NK-92 treated with Interleukin-12 subunit alpha and Interleukin-12 subunit beta, amount 100 ng/mL, for 24 hours (cell line): ENCODE measurements at regions not wholly inside any gene's neighbourhood (a gene's known extent, or its start where the extent isn't known, plus 50 kb on each side); places are given as distances from the start of the nearest gene placed in this dataset.

Source experiments
- DNase-seq: peaks from one replicate; lab custom pipeline; 2025; lab: John Stamatoyannopoulos, UW

DNA sequence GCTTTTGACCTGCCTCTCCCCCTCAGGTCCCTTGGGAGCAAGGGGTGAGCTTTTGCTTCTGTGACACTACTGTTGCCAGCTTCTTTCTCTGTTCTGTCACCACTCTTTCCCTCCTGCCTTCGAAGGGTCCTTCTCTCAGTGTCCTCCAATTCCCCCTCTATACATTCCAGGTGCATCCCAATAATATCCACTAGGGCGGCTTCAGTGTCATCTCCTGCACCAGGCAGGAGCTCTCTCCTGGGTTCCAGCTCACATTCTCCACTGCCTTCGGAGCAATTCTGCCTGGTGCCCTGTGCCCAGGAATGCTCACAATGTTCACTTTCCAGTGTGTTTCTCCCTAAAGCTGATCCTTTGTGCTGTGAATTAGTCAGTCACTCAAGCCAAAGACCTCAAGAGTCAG, 83.9 kb upstream of the CXCL14 start:
- no peak for DNase-seq

DNA sequence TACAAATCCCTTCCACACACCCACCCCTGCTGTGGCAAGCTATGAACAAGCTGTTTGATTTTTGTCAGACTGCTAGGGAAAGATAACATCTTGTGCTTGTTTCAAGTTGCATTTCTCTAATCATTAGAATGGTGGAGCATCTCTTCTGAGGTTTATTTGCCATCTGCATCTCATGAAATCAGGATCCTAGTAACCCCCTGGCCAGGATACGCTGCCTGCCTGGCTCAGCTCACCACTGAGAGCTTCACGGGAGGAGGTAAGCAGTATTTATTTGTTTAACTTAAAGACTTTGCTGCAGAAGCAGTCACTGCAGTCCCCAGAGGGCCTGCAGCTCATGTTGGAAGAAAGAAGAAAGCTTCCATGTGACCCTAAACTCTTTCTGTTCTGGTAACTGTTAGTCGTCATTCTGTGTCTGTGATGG, 83.3 kb upstream of the CXCL14 start:
- no peak for DNase-seq

DNA sequence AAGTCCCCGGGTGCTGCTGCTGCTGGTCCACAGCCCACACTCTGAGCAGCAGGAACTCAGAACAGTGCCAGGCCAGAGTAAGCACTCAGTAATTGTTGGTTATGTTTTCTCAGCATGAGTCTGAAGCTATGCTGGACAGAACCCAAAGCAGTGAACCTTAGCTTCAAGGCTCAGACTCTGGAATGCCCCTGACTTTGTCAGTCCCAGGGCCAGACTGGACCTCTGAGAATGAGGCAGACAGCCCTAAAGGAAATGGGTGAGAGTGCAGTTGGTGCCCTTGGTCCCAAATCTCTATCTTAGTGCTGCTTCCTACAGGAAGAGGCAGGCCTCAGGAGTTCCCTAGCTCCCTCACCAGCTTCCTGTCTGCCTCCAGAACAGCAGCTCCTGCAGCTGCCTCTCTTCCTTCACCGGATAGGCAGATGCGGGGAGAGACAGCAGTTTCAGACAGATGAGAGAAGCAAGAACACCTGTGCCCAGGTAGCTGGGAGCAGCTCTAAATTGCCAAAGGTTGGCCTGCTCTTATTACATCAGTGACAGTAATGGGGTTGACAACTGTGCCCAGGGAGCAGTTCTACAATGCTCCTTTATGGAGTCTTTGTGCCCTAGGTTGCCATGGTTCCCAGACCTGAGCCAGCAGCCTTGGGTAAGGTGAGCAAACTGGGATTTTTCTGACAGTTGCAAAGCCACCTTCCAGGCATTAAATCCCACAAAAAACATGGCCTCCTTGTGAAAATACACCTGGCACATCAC, 82.2 kb upstream of the CXCL14 start:
- no peak for DNase-seq

DNA sequence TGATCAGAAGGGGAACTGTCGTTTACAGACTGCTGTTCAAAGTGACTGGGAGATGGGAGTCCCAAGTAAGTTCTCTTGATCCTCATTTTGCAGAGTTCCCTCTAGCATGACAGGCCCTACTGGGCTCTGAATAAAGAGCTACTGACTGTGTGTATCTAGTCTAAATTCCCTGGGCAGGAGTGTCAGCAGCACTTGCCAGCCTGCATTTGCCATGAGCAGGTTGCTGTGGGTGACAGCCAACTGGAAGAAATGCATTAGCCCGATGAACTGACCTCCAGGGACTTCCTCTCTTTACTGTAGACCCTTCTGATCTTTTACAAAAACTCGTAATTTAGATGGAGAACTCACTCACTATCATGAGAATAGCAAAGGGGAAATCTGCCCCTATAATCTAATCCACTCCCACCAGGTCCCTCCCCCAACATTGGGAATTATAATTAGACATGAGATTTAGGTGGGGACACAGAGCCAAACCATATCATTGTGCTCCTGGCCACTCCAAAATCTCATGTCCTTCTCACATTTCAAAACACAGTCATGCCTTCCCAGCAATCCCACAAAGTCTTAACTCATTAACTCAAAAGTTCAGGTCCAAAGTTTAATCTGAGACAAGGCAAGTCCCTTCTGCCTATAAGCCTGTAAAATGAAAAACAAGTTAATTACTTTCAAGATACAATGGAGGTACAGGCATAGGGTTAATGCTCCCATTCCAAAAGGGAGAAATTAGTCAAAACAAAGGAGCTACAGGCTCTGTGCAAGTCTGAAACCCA, 78.9 kb upstream of the CXCL14 start:
- no peak for DNase-seq

DNA sequence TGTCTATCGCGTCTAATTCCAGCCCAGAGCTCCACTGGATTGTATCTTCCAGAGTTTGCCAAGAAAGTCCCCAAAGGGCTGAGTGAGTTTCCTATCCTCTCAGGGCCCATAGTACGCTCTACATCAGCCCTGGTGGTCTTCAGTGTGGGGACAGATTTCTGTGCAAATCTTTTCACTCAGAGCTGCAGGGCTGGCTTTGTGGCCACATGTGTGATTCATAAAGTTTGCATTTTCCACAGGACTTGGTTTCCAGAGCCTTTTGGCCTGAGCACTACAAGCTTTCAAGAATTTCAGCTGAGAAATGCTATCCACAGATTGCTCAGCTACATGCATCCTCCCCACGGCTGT, 76.7 kb upstream of the CXCL14 start:
- DNase-seq, result no peak

DNA sequence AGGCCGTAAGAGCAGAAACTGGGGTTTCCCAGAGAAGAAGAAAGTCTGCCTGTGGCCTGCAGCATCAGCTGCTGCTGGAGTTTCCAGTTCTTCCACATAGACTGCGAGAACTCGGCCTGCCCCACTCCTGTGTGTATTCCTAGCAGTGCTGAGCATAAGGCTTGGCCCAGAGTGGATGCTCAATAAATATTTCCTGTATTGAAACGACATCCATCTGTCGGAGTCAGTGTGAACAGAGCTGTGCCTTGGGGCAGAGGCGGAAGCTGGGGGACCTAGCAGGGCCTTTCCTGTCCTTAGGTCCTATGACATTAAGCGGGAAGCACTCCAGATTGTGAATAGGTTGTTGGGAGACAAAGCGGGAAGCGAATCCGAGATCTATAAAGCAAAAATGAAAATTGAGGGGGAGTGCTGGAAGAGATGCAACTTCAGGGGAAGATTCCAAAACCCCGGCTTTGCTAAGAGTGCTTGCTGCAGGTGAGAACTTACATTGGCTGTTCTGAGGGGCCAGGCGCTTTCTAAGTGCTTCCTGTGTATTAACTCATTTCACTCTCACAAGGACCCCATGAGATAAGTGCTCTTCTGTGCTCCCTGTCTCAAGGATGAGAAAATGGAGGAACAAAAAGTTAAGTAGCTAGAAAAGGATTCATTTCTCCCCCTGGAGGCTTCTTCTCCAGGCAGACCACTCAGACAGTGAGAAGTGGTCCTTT, 76.1 kb upstream of the CXCL14 start:
- no peak for DNase-seq

DNA sequence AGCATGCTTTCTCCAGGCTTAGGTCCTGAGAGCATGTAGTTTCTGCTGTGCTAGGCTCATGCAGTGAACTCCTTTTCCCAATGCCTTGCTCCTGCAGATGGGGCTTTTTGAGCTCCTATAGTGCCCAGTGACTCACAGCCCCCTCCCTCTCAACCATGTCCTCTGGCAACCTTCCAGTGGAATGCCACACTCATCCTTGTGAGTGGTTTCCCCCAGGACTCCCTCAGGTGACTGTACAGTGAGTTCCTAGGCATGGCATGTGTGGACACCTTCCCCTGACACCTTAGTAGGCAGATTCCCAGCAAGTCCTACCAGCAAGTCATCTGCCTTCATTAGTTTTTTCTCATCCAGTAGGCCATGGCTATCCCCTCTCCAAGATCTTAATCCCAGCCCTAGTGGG, 72.4 kb upstream of the CXCL14 start:
- no peak for DNase-seq

DNA sequence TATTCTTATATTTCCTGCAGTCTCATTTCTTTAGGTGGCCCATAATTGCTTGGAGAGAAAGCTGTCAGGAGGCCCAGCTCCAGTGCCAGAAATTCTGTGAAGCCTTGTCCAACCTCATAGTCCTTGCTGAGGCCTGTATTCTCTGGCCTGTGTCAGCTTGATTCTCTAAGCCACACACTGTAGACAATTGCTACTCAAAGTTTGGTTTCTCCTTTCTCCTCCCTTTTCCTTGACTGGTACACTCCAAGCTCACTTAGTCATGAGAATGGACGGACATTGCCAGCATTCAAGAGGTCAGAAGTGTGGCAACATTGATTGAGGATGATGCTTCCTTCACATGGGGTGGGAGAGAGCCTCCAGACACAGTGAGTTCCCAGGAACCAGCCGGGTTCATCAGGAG, 71.3 kb upstream of the CXCL14 start:
- no peak for DNase-seq

DNA sequence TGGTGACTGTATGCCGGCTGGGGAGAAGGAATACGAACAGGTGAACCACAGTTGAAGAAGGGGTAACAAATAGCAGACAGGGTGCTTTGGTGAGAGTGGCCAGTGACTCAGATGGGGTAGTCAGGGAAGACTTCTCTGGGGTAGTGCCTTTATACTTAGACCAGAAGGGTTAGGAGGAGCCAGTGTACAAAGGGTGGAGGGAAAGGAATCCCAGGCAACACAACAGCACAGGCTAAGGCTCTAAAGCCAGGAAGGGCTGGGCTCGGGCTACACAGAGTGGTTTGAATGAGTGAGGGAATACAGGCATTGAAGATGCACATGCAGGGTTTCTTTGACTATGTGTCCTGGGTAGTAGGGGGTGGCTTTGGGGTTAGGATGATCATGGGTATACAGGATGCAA, 70.6 kb upstream of the CXCL14 start:
- DNase-seq, result no peak

DNA sequence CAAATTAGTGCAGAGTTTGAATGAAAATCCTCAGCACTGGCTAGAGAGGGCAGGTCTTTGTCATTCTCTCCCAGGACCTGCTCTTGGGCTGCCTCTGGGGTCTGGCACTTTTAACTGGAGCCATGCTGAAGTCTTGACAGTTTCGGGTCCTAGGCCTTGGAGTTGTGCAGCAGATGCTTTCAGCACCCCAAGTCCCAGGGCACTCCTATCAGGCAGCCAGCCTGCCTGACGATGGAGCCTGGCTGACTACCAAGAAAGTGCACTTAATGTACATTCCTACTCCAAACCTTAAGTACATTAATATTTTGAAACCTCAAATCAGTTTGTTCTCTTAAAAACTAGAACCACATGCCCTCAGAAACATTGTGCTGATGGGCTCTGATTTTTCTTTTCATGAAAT, 69.3 kb upstream of the CXCL14 start:
- no peak for DNase-seq

DNA sequence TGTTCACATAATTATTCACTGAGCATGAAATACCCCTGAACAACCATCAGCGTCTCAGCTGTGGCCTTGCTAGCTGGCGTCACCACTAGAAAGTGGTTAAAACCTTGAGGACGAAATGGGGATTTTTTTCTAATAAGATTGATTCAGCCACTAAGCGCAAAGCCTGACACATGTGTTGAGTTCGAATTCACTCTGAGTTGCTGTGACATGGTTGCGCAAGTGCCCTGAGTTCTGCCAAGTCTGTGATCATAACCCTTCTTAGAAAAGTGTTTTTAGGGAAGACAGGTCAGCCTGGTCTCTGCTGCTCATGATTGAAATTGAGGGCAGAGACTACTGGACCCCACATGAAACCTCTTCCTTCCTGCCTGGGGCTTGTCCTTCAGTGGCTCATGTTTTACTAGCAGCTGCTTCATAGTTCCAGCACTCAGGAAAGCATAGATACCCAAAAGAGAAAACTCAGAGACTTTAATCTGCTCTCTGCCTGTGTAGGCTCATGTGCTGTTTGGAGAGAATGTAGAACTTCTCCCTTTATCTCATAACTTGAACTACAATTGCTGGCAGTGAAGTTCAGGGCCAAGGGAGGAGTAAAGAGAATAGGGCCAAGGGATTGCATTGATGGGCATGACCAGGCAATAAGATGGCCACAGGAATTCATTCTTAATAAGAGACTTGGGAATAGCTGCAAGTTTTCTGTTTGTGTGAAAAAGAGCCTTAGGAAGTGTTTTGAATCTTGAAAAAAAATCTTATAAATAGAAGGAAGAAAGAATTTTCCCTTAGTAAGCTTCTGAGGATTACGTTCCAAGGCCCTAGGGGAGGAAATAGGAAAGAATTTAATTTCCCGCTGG, 66.8 kb upstream of the CXCL14 start:
- DNase-seq, result no peak

DNA sequence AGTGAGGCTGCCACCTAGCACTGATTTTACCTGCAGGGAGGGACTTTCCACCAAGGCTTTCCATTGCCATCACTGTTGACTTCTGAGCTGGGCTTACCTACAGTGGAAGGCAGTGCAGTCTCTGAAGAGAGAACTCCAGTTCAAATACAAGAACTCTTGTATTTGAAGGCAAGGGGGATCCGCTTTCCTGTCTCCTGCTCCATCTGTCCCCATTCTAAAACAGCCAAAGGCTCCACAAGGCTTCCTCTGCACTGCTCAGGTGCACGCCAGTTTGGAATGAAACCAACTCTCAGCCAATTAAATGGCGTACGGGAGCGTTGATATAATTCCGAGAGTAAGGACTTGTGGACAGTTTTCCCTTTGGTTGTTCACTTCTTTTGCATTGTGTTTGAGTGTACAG, 66.0 kb upstream of the CXCL14 start:
- DNase-seq, result no peak

DNA sequence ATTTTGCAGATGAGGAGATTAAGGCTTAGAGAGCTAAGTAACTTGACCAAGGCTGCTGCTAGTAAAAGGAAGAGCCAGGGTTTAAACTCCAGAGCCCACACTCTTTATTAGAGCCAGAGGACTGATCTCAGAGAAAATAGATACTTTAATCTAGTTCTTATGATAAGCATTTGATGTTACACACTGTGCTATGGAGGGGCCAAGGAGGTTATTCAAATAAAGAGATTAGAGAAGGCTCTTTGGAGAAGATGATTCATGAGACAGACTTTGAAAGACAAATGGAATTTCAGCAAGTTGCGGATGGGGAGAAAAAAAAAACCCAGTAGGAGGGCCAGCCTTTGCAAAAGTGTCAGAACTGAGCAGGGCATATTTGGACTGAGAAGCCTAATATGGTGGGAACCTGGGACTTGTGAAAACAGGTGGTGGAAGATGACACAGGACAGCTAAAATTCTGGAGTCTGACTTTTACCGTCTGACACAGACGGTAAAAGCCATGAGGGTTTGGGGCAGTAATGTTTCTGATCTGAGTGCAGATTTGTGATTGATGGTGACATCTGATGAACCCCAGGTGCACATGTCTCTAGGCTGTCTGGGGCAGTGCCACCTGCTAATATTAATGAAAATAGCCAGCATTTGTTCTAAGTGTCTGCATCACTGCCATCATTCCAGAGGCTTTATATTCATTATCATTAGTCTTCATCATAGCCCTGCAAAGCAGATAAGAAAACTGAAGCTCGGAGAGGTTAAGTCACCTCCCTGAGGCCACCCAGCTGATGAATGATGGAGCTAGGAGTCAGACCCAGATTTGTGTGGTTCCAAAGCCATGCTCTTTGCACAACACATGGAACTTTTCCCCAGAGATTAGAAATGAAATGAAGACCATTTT, 65.3 kb upstream of the CXCL14 start:
- DNase-seq, result no peak

DNA sequence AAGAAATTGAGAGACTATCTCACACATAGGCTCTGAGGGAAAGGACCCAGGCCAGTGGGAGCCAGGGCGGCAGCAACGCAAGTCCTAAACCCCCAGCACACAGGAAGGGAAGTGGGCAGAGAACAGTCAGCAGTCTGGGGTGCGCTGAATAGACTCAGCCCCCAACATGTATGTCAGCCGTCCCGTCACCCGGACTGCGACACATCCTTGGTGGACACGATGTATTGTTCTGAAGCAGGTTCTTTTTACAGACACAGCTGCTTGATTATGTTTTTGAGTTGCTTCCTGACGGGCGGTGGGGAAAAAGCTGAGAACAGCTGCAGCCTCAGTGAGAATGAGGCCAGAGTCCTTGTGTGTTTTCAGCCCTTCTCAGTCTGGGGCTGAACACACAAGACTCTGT, 64.1 kb upstream of the CXCL14 start:
- no peak for DNase-seq

DNA sequence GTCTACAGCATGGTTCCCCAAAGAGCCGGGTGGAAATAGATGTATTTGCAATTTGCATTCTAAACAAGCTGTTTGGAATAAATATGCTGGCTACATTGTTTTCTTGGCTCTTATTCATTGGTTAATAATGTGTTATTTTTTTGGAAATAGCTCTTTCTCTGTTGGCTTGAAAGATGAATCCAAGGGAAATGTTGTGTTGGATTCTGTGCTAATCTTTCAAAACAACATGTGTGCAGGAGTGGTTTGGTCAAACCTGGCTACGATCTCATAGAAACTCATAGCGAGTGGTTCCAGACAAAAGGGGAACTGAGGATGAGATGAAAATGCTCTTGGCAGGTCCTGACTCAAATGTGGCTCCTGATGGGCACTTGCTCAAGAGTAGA, 63.7 kb upstream of the CXCL14 start:
- DNase-seq, result no peak

DNA sequence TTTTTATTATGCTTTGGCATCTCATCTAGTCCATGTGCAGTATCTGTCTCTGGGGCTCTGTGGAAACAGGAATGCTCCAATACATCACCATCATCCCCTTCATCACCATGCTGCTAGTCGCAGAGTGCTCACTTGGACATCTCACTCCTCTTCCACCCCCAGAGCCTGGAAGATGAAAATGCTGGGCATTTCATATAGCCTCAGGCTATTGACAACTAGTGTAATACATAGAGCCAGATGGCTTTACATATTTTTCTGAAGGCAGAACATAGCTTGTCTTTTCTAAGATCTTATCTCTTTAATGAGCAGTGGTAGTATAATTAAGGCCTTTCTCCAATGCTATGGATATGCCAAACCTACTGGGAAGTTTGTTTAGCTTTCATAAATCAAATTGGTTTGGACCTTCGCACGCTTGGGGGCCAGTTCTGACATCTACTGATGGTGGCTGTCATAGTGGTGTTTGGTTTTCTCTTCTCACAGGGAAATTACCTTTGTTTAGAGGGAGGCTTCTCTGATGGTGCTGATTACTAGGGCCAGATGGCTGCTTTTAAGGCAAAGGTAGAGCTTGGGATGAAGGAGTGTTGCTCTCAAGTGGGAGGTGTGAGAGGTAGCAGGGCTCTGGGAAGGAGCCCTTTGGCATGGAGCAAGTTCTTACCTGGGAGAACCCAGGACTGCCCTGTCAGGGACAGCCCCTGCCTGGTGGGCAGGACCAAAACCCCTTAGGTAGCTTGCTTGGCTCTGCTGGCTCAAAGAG, 63.1 kb upstream of the CXCL14 start:
- no peak for DNase-seq

DNA sequence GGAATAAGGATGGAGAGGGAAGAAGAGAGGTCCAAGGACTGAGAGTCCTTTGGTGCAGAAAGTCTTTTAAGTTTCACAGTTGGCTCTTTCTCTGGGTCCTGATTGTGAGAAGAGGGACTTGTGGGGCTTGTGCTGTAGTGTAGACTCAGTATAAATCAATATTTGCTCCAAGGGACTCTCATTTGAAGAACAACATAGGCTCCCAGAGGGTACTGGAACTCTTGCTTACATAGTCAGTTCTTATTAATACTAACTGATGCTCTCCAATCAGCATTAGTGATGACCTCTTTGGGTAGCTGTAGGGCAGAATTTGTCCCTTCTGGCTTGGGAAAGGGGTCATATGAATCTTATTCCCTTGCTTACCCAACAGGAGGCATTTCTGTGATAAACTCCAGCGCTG, 62.5 kb upstream of the CXCL14 start:
- no peak for DNase-seq

DNA sequence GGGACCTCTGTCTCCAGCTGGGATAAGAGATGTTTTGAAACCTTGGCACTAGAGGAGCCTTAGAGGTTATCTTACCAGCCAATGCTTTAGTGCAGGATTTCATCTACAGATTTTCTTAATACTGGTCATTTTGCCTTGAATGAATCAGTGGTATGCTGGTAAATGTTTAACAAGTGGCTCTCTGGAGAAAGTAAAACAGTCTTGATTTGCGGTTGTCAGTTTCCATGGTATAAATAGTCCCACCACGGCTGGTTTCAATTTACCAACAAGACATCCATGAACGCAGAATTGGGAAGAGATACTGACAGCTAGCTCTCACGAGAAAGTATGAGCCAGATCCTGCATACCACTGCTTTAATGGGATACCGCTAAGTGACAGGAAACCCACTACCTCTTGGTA, 56.7 kb upstream of the CXCL14 start:
- DNase-seq, result no peak

DNA sequence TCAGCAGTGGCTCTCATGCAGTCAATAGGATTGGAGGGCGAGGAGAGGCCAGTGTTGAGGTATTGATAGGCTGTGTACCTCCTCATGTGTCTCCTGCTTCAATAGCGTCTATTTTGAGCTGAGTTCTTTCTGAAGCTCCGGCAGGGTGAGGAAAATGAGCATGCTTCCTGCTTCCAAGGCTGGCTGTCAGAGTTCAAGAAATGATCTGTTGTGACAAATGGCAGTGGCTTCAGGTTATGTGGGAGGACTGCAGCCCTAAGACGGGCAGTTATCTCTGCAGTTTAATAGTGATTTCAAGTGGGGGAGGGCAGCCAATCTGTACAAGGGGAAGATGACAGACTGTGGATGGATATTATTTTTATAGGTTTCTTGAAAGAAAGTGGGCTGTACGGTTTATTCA, 54.0 kb upstream of the CXCL14 start:
- no peak for DNase-seq

DNA sequence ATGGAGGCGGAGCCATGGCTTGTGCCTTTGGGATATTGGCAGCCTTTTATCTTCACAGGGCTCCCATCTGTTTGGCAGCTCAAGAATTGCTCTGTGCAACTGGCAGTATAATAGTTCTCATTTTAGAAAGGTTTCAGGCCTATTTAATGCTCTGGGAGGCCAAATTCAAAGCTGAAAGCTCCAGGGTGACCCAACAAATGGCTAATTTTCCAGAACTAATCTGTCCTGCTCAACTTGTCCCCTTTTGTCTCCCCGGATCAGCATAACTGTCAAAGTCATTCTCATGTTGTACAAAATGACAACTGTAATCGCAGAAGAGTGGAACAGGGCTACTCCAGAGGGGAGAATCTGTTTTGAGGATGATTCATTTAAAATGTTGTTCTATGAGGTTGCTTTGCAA, 52.6 kb upstream of the CXCL14 start:
- no peak for DNase-seq

DNA sequence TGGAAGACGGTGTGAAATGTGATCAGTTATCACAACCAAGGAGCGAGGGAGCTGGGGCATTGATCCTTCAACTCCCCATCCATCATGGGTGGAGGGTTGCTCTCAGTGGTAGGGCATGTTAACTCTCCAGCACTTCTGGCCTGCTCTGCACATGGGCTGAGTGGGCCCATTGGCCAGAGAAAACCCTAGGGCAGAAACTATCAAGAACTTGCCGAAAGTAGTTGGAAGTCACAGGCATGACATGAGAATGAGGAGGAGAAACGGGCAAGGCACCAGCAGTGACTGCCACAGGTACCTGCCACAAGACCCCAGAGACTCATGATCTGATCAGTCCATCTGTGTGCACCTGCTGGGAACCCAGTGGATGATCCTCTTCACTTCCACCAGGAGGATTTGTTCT, 50.9 kb upstream of the CXCL14 start:
- DNase-seq, result no peak
